NCI-H2029 (cell line): ENCODE measurements at regions not wholly inside any gene's neighbourhood (a gene's known extent, or its start where the extent isn't known, plus 50 kb on each side); places are given as distances from the start of the nearest gene placed in this dataset.
"Not testable (repeated sequence)": the region's sequence is repeated elsewhere in the genome, so short reads cannot be mapped to it uniquely, and the experiment has no call there.

Experiments used
- DNase-seq: peaks from one replicate; lab custom pipeline; 2025; lab: John Stamatoyannopoulos, UW

- DNase-seq, result no peak
These were observed 258.8 kb downstream of the AHR start for GRCh38 chr7:17557251-17557671.

DNA sequence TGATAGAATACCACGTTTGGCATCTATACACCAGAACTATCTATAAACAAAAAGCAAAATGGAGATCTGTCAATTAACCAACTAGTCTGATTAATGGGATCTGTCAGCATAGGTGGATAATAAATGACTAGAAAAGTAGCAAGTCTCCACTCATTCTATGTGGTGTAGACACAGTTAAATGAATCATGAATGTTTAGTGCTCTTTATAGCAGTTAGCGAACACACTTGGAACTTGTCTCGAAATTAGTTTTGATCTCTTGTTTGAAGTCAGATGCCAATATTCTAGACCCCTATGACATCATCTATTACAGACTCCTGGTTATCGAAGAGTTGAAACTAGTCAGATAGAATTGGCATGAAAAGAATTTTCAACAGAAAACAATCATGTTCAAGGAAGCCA, 259.7 kb downstream of the AHR start:
- DNase-seq, result no peak

GRCh38 chr7:17558558-17559332, 260.3 kb downstream of the AHR start:
- DNase-seq, result no peak

GRCh38 chr7:17559388-17559787, 260.9 kb downstream of the AHR start:
- no peak for DNase-seq

- DNase-seq, result no peak
These were observed 262.1 kb downstream of the AHR start for GRCh38 chr7:17560516-17560915.

DNA sequence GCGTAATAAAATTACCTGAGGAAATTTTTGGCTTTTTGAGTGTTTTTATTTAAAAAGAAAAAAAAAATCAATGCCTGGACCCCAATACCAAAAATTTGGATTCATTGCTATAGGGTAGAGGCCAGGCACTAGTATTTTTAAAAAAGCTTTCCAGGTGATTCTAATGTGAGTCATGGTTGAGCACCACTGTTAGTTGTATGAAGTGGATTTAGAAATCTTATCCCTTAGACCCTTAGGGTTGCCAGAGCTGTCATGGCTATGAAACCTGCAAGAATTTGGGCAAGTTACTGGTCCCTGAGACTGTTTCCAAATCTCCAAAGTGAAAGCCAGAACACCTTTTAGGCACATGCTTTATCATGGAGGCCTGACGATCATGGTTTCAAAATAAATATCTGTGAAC, 262.5 kb downstream of the AHR start:
- DNase-seq, result no peak

DNA sequence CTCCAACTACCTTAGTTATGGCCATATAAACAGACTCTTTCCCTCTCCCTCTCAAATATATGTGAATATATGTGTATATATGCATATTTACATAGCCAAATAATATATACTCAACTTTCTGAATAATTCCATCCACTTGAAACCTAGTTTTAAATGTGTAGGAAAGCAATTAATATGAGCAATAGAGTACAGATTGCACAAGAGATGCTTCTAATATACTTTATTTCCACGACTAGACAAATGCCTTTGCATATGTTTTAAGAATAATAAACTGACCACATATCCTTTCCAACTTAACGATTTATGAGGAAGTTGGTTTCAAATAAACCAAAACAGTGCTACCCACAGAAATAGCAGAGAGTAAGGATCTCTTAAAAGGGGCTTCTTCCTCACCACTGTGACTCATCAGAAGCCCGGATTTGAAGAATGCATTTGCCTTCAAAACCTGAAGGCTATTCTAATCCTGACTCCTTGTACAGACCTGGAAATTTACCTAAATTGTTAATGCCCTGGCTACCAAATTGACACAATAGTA, 266.3 kb downstream of the AHR start:
- no peak for DNase-seq

DNA sequence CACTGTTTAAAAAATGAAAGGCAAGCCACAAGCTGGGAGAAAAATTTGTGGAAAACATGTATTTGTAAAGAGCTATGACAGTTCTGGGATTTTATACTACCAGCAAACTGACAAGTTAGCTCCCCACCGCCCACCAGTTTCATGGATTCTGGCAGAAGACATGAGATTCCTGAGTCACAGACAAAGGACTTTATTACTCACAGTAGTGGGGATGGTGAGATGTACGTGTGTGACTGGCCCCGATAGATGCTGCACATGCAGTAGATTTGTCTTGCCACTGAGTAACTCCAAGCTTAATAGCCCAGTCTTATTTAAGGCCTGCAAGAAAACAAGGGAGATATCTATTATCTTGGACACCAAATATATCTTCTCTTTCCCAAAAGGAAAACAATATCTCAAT, 281.7 kb downstream of the AHR start:
- DNase-seq, result no peak

DNA sequence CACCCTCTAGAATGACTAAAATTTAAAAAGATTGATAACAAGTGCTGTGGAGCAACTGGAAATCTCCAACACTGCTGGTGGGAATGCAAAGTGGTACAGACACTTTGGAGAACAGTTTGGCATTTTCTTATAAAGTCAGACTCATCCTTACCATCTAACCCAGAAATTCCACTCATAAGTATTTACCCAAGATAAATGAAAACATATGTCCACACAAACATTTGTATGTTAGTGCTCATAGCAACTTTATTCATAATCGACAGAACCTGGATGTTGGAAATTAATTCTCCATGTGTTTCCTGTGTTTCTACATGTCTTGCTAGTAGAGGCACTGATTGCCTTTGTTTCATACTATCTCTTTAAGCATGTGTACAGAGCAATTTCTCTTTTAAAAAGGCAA, 282.4 kb downstream of the AHR start:
- no peak for DNase-seq

DNA sequence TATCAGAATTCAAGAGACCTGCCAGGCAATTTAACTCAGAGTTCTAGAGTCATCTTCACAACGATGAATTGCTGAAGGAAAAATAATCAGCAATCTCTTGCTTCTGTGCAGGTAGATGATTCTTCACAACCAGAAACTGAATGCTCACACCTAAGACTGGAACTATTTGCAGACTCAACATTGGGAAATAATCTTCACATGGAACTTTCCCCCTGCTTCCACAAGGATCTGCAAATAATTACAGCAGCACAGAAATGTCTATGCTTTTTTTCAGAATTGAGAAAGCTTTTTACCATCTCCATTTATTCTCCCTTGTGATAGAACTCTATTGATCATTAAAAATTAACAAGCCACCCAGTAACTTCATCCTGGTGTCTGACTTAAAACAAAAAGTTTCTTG, 282.8 kb downstream of the AHR start:
- no peak for DNase-seq

DNA sequence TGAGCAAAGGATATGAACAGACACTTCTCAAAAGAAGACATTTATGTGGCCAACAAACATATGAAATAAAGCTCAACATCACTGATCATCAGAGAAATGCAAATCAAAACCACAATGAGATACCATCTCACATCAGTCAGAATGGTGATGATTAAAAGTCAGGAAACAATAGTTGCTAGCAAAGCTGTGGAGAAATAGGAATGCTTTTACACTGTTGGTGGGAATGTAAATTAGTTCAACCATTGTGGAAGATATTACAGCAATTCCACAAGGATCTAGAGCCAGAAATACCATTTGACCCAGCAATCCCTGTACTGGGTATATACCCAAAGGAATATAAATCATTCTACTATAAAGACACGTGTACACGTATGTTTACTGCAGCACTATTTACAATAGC, 284.2 kb downstream of the AHR start:
- DNase-seq, result not testable (repeated sequence)

DNA sequence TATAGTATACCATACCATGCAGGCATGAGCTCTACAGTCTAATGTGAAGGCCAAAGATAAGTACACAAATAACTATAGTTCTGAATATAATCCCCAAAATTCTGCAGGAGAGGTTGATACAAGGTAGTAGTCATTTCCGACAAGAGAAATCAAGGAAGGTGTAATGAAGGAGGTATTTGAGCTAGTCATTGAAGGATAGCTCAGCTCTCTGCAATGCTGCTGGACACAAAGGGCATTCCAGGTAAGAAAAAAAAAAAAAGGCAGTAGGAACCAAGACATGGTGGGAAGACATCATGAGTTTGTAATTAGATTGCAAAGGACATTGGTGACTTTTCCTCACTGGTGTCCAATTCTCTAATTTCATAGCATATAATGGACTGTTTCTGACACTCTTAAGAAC, 285.3 kb downstream of the AHR start:
- no peak for DNase-seq

DNA sequence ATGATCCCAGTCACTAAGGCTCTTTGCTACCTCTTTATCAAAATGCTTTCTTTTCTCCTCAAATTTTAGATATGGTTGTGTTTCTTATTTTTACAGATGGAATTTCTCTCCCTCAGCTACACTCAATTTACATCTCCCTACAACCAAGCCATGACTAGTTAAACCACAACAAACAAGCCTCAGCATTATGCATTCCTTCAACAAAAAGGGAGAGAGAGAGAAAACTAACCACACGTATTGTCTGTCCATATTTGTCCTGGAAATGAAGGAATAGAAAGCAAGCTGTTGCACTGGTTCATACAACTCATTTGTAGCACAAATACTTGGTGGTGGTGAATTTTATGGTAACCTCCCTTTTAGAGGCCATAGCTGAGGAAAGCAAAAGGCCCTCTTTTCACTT, 286.4 kb downstream of the AHR start:
- no peak for DNase-seq

DNA sequence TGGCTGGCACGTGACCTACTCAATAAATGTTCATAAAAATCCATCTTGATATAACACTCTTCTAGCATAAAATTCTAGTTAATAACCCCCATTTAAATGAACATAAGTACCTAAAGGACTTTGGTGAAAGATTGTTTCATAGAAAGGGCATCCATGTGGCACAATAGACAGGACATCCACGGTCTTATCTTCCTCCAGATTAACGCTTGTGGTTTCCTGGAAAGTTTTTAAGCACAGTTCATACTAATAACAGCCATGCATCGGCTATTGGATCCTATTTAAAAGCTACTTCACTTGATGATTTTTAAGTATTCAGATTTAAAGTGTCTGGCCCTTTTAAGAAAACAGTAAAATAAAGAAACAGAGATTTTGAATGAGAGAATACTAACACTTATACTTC, 288.3 kb downstream of the AHR start:
- DNase-seq, result no peak

DNA sequence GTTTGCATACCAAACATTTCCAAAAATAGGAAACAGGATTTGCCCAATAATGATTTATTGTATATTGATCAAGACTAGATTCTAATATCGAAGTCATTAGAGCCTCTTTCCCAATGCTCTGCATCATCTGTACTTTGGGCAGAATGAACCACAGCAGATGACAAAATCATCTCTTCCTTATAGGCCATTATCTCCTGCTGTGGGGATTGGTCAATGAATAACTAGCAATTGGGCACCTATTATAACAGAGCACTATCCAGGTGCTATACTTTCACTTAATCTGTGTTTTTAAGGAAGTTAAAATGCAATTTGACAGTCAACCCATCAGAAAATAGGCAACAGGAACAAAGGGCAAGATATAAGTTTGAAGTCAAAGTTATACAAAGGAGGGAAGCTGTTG, 290.3 kb downstream of the AHR start:
- no peak for DNase-seq

DNA sequence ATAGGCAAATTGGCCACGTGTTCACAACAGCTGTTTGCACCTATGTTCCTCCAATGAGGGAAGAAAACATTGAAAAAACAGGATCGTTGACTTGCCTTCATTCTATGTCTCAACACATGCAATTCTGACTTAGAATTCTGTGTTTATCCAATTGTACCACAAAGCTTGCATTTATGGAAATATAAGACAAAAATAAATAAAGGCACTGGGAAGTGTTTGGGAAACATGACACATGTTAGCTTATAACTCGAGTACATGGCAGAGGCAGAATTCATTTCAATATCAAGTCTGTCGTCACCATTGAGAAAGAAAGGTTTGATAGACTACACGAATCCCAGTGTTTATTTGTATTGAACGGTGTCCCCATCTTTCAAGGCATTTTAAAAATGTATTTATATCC, 291.2 kb downstream of the AHR start:
- no peak for DNase-seq

DNA sequence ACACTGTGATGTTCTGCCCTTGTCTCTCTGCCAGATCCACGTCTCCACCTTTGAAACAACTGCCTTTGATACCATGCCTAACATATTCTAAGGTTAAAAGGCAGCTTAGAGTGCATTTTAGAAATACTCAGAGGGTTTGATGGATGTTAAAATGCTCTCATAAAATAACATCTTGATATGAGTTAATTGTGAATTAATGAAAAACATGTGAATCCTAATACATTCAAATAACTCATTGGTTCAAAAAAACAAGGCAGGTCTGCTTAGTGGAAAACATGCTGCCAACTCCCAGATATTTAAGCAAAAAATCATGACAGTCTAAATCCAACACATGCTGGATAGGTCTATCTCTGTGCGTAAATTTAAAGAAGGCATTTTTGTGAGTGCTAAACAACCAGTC, 291.8 kb downstream of the AHR start:
- no peak for DNase-seq

DNA sequence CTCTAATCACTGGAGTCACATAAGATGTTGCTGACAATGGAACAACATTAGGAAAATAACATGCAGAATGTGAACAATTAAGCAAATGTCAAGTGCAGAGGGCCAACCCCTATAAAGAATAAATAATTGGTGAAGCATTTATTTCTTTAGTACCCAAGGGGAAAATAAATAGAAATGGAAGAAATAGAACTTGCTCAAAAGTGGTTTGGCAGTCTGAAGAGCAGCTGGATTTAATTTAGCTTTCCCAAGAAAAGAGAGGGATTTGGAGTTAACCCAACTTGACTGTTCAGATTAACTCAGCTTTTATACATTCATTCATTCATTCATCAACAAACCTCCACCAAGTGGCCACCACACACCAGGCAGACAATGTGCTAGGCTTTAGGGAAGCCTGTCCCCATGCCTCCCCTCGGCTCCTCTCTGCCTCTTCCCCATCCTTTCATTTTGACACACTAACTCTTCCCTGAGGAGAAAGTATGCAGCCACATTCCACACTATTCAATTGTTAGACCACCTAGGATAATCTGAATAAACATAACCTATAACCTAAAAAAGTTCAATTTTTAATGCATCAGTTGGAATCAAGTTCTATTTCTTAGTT, 295.5 kb downstream of the AHR start:
- no peak for DNase-seq

- no peak for DNase-seq
These were observed 297.1 kb downstream of the AHR start for GRCh38 chr7:17595546-17595945.

GRCh38 chr7:17598305-17598704, 299.9 kb downstream of the AHR start:
- DNase-seq, result no peak

- no peak for DNase-seq
These were observed 300.4 kb downstream of the AHR start for GRCh38 chr7:17598846-17599245.

DNA sequence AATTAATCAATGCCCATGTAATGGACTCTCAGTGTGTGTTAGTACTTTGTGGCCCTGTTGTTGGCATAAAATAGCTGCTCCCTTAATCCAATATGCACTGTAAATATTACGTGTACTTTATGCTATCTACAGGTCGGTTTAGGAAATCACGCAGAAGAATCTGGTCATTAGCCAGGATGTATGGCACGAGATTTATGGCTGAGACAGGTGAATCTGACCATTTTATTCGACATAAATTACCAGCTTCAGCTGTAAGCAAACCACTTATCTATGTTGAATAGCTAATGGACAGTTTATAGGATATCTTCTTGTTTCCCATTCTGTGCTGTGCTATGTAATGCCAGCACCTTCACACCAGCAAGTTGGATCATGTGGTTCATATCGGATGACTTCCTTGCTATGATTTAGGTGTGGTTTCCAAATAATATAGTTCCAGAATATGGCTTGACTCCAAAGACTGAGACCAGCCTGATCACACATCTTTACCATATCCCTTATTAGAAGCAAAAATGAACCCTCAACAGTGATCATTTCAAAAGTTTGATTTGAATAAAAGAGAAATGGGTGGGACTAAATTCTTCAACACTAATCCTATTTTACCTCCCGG, 301.4 kb downstream of the AHR start:
- no peak for DNase-seq

GRCh38 chr7:17600340-17600752, 301.9 kb downstream of the AHR start:
- no peak for DNase-seq
